ENCODE measurements at regions not wholly inside any gene's neighbourhood (a gene's known extent, or its start where the extent isn't known, plus 50 kb on each side); places are given as distances from the start of the nearest gene placed in this dataset.

GRCh38 chr4:147334478-147334877 is 146.4 kb upstream of the EDNRA start:
- no peak for TF ChIP-seq ZFP3 (CRISPR knock-in tag; IDR thresholded peaks at IDR 0.05)
- TF ChIP-seq, protein P1, sequence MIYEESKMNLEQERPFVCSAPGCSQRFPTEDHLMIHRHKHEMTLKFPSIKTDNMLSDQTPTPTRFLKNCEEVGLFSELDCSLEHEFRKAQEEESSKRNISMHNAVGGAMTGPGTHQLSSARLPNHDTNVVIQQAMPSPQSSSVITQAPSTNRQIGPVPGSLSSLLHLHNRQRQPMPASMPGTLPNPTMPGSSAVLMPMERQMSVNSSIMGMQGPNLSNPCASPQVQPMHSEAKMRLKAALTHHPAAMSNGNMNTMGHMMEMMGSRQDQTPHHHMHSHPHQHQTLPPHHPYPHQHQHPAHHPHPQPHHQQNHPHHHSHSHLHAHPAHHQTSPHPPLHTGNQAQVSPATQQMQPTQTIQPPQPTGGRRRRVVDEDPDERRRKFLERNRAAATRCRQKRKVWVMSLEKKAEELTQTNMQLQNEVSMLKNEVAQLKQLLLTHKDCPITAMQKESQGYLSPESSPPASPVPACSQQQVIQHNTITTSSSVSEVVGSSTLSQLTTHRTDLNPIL (CRISPR knock-in tag; IDR thresholded peaks at IDR 0.05; ENCODE audit: low read depth) = no peak
- no peak for TF ChIP-seq PPARA (CRISPR knock-in tag; IDR thresholded peaks at IDR 0.05; ENCODE audit: borderline replicate concordance)
- TF ChIP-seq, protein P2, sequence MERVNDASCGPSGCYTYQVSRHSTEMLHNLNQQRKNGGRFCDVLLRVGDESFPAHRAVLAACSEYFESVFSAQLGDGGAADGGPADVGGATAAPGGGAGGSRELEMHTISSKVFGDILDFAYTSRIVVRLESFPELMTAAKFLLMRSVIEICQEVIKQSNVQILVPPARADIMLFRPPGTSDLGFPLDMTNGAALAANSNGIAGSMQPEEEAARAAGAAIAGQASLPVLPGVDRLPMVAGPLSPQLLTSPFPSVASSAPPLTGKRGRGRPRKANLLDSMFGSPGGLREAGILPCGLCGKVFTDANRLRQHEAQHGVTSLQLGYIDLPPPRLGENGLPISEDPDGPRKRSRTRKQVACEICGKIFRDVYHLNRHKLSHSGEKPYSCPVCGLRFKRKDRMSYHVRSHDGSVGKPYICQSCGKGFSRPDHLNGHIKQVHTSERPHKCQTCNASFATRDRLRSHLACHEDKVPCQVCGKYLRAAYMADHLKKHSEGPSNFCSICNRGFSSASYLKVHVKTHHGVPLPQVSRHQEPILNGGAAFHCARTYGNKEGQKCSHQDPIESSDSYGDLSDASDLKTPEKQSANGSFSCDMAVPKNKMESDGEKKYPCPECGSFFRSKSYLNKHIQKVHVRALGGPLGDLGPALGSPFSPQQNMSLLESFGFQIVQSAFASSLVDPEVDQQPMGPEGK (CRISPR knock-in tag; IDR thresholded peaks at IDR 0.05; ENCODE audit: borderline replicate concordance) = no peak
- TF ChIP-seq ZC3H10 (CRISPR knock-in tag; IDR thresholded peaks at IDR 0.05) = no peak
- no peak for TF ChIP-seq ZNF8 (CRISPR knock-in tag; IDR thresholded peaks at IDR 0.05)
- TF ChIP-seq CSRNP3 (CRISPR knock-in tag; IDR thresholded peaks at IDR 0.05) = no peak
- no peak for TF ChIP-seq ZFP30 (CRISPR knock-in tag; IDR thresholded peaks at IDR 0.05)
- TF ChIP-seq RARB (CRISPR knock-in tag; IDR thresholded peaks at IDR 0.05) = no peak
- TF ChIP-seq OSR1 (CRISPR knock-in tag; IDR thresholded peaks at IDR 0.05) = no peak
